HL-60 (cell line): ENCODE measurements at regions not wholly inside any gene's neighbourhood (a gene's known extent, or its start where the extent isn't known, plus 50 kb on each side); places are given as distances from the start of the nearest gene placed in this dataset.

Experiments used
- DNase-seq, 2 experiments: peaks; one replicate each; pipeline ENCODE4 v3.0.0-alpha.2; 2010 to 2020; ENCODE audit warnings: low read depth in 1 of 2, low spot score in 1 of 2
- H3K27ac ChIP-seq: fragments of 250-450 bp; sonication (Bioruptor Pico); replicated peaks from 2 replicates; pipeline ENCODE4 v1.5.1; 2020; ENCODE audit warnings: mild to moderate bottlenecking, moderate library complexity
- H3K27me3 ChIP-seq: fragments of 250-450 bp; sonication (Bioruptor Pico); 2 replicates; pipeline ENCODE4 v1.5.1; 2021; ENCODE audit warnings: mild to moderate bottlenecking, moderate library complexity; ENCODE audit not compliant: insufficient read depth, poor library complexity, severe bottlenecking
- H3K4me3 ChIP-seq: replicated peaks from 2 replicates; pipeline ENCODE4 v1.5.1; 2011; ENCODE audit warnings: mild to moderate bottlenecking, control low read depth, low read length; ENCODE audit not compliant: insufficient read depth
- CTCF ChIP-seq: IDR thresholded peaks from one replicate; pipeline ENCODE4 v1.5.1; 2011; ENCODE audit warnings: low read length, control low read depth, inconsistent platforms; ENCODE audit not compliant: insufficient read depth
- GABPA ChIP-seq: IDR thresholded peaks from 2 replicates; pipeline ENCODE4 v1.6.1; 2012; ENCODE audit warnings: low read depth
- POLR2AphosphoS5 ChIP-seq: IDR thresholded peaks from 2 replicates; pipeline ENCODE4 v1.6.1; 2012; ENCODE audit warnings: low read depth
- REST ChIP-seq: IDR thresholded peaks from 2 replicates; pipeline ENCODE4 v1.6.1; 2012; ENCODE audit warnings: low read depth; ENCODE audit not compliant: insufficient replicate concordance
- SPI1 ChIP-seq: IDR thresholded peaks from 2 replicates; pipeline ENCODE4 v1.6.1; 2012; ENCODE audit warnings: low read depth, mild to moderate bottlenecking, borderline replicate concordance

- no peaks in the 10 kb centered on the region for H3K27me3 ChIP-seq
- no peak overlapping the region for H3K27ac ChIP-seq
- TF ChIP-seq SPI1 (no peak), GABPA (no peak), POLR2AphosphoS5 (no peak), REST (no peak), CTCF (no peak)
- no peak for DNase-seq
- H3K4me3 ChIP-seq = no peak overlapping the region
Observed at GRCh38 chr2:220315098-220315823, 687.8 kb downstream of the SLC4A3 start.

- TF ChIP-seq POLR2AphosphoS5 (no peak), SPI1 (no peak), REST (no peak), CTCF (no peak), GABPA (no peak)
- DNase-seq = no peak
- Histone ChIP-seq H3K27ac (no peak overlapping the region), H3K4me3 (no peak overlapping the region), H3K27me3 (no peaks in the 10 kb centered on the region)
Observed at GRCh38 chr2:220318037-220318436, 690.6 kb downstream of the SLC4A3 start.

- Histone ChIP-seq H3K4me3 (no peak overlapping the region), H3K27ac (no peak overlapping the region), H3K27me3 (no peaks in the 10 kb centered on the region)
- no peak for DNase-seq
- TF ChIP-seq SPI1 = no peak
- no peak for TF ChIP-seq REST
- no peak for TF ChIP-seq CTCF
- TF ChIP-seq GABPA = no peak
- TF ChIP-seq POLR2AphosphoS5 = no peak
Observed at GRCh38 chr2:220318508-220318907, 691.1 kb downstream of the SLC4A3 start.
